ENCODE measurements at regions not wholly inside any gene's neighbourhood (a gene's known extent, or its start where the extent isn't known, plus 50 kb on each side); places are given as distances from the start of the nearest gene placed in this dataset.
"Not testable (repeated sequence)": the region's sequence is repeated elsewhere in the genome, so short reads cannot be mapped to it uniquely, and the experiment has no call there.

GRCh38 chr7:15829691-15830090, 143.2 kb upstream of the MEOX2 start:
- intact Hi-C loops (cut with micrococcal nuclease), result no loop called here

GRCh38 chr7:15828881-15829280, 142.4 kb upstream of the MEOX2 start:
- DNase-seq (no peak), ATAC-seq (no peak)
- intact Hi-C loops (cut with micrococcal nuclease), result no loop called here

More at GRCh38 chr7:15829691-15830090, 143.2 kb upstream of the MEOX2 start:
- DNase-seq (no peak), ATAC-seq (peak; percentile 96)

DNA sequence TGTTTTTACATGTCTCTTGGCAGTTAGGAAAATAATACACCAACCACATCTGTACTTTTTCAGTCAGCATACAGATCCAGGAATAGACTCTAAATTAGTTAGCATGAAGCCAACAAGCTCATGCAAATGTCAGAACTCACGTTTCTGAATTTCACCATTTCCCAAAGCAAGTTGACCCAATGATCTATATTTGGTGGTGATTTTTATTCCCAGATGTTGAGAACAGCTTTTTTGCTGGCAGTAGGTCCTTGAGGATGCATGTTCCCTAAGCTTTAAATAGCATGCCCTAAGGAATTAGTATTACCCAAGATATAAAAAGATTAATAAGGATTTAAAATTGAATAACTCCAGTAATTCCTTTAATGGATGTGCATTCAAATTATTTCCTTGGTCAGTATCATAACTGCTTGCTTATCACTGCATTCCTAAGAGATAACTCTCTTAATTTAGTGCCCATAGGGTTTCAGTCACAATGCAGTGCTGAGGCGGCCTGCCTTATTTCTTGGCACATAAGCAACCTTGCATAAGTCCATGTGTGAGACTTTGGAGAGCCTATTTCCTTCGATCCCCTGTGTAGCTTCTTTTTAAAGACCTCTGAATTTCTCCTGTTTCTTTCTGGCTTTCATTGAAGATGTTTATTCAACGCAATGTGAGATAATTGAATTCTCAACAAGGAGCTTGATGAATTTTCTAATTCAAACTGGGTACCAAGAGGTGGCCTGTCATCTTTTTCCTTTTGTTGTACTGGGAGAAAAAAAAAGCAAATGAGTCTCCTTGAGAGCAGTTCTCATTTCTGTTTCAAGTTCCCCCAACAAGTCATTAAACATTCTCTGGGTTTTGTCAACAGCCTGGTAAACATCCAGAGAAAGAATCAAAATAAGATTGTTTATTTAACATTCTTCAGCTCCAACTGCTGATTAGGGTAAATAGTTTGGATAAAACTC, 135.3 kb upstream of the MEOX2 start:
- ATAC-seq (peak; percentile 74), DNase-seq (peak; percentile 23)
- intact Hi-C loops (cut with micrococcal nuclease), result no loop called here

DNA sequence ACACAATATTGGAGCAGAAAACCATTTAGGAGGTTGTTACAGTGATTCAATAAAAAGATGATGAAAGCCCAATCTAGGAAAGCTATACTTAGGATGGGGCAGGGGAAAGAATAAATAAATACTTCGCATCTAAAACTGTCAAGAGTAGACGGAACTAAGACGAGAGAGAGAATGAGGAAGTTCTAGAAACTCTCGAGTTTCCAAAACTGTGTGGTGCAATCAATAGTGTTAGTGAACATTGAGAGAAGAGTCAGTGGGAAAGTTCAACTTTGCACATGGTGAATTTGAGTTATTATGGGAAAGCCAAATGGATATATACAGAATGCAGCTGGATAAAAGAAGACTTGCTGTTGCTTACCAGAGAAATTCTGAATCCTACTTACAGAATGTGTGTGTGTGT, 133.8 kb upstream of the MEOX2 start:
- ATAC-seq, result no peak
- DNase-seq, result no peak
- intact Hi-C loops (cut with micrococcal nuclease), result no loop called here

GRCh38 chr7:15816835-15817426, 130.4 kb upstream of the MEOX2 start:
- ATAC-seq (no peak), DNase-seq (no peak)
- intact Hi-C loops (cut with micrococcal nuclease), result no loop called here

DNA sequence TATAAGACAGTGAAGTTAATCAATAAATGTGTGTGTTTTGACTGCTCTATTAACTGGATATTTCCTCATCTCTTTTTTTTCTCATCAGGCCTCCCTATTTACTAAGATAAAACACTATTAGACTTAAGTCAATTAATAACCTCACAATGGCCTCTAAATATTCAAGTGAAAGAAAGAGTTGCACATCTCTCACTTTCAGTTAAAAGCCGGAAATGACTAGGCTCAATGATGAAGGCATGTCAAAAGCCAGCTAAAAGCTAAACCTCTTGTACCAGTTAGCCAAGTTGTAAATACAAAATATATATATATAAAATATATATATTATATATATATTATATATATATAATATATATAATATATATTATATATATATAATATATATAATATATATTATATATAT, 127.0 kb upstream of the MEOX2 start:
- ATAC-seq (no peak), DNase-seq (no peak)
- intact Hi-C loops (cut with micrococcal nuclease), result no loop called here

GRCh38 chr7:15810383-15810782, 123.9 kb upstream of the MEOX2 start:
- intact Hi-C loops (cut with micrococcal nuclease); ATAC-seq; DNase-seq: not testable (repeated sequence)

DNA sequence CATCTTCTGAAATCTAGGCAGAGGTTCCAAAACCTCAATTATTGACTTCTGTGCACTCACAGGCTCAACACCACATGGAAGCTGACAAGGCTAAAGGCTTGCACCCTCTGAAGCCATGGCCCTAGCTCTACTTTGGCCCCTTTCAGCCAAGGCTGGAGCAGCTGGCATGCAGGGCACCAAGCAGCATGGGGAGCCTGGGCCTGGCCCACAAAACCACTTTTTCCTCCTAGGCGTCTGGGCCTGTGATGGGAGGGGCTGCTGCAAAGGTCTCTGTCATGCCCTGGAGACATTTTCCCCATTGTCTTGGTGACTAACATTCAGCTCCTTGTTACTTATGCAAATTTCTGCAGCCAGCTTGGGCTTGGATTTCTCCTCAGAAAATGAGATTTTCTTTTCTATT, 123.5 kb upstream of the MEOX2 start:
- DNase-seq; intact Hi-C loops (cut with micrococcal nuclease); ATAC-seq: not testable (repeated sequence)

GRCh38 chr7:15805891-15806290, 119.4 kb upstream of the MEOX2 start:
- ATAC-seq, result no peak
- no peak for DNase-seq
- intact Hi-C loops (cut with micrococcal nuclease), result no loop called here

DNA sequence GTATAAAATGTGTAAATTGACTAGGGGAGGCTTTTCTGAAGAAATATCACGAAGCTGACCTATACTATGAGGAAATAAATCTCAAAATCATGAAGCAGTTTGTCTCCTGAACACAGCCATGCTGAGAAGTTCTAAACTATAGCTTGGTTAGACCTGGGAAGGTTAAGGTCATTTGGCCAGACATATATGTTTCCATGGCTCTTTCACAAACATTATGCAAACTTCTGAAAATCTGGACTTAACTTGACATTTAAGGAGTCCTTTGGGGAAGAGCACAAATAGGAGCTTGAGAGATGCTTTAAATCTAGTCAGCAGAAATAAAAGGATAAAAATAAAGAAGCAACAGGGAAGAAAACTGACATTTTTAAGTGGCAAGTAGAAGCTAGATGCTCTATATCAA, 115.9 kb upstream of the MEOX2 start:
- DNase-seq, result no peak
- intact Hi-C loops (cut with micrococcal nuclease), result no loop called here
- ATAC-seq, result no peak

GRCh38 chr7:15801551-15801950, 115.1 kb upstream of the MEOX2 start:
- intact Hi-C loops (cut with micrococcal nuclease), result no loop called here
- no peak for DNase-seq
- peak; percentile 96 for ATAC-seq

GRCh38 chr7:15801041-15801440, 114.6 kb upstream of the MEOX2 start:
- no peak for ATAC-seq
- DNase-seq, result no peak
- intact Hi-C loops (cut with micrococcal nuclease), result no loop called here

DNA sequence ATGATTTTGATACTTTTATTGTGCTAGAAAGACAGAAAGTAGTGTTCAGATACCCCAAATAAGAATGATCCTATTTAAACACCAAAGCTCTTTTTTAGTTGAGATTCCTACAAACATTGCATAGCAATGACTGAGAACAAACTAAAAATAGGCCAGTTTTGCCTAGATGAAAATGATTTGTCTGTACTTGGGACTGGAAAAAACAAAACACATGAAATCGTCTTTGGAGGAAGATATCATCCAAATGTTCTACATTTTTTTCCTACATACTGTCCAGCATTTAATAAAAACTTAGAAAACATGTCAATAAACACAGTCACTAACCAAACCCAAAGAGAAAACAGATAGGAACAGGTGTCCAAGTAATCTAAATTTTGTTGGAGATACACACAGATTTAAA, 111.6 kb upstream of the MEOX2 start:
- no peak for DNase-seq
- intact Hi-C loops (cut with micrococcal nuclease), result no loop called here
- ATAC-seq, result no peak

- ATAC-seq (peak; percentile 85), DNase-seq (no peak)
- intact Hi-C loops (cut with micrococcal nuclease), result no loop called here
Measured at GRCh38 chr7:15795393-15795792, 108.9 kb upstream of the MEOX2 start.

DNA sequence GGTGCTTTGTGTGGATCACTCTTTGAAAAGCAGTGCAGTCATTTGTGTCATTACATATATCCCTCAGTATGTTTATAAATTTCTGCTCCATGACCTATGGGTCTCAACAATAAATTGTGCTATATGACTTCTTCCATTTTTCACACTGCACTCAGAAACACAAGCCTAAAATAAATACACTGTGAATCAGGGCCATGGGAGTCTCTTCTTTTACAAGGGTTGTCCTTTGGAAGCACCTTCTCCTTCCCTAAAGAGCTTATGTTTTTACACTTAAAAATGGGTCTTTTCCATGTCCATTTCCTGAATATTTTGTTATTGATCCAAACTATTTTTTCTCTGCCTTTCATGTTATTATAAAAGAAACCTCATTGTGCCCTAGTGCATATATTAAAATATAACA, 108.3 kb upstream of the MEOX2 start:
- ATAC-seq (no peak), DNase-seq (no peak)
- intact Hi-C loops (cut with micrococcal nuclease), result no loop called here

DNA sequence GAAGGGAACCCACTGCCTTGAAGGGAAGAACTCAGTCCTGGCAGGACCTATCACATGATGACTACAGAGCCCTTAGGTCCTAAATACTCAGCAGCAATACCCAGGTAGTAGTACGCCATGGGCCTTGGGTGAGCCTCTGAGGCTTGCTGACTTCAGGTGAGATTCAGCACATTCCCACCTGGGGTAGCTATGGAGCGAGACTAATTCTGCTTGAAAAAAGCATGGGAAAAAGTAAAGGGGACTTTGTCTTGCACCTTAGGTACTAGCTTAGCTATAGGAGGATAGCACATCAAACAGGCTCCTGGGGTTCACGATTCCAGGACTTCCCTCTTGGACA, 98.2 kb upstream of the MEOX2 start:
- DNase-seq, result no peak
- intact Hi-C loops (cut with micrococcal nuclease), result no loop called here
- no peak for ATAC-seq

DNA sequence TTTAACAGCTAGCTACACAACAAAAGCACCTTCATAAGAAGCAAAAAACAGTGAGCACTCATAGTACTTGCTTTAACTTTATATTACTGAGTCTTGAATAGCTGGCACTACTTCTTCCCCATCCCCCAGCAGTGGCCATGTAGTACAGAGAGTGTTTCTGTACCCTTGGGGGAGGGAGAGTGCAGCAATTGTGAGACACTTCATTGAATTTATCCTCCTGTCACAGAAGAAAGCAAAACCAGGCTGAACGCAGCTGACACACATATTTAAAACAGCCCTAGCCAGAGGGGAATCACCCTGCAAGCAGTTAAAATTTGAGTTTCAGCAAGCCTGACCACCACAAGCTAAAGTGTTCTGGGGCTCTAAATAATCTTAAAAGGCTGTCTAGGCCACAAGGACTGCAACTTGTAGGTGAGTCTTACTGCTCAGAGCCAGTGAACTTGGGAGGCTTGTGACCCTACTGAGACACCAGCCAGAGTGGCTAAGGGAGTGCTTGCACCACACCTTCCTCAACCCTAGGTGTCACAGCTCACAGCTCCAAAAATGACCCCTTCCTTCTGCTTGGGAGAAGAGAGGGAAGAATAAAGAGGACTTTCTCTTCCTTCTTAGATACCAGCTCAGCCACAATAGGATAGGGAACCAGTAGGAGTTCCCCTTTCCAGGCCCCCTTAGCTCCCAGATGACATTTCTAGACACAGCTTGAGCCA, 97.7 kb upstream of the MEOX2 start:
- DNase-seq (no peak), ATAC-seq (peak; percentile 53)
- intact Hi-C loops (cut with micrococcal nuclease), result no loop called here

GRCh38 chr7:15782656-15783055, 96.2 kb upstream of the MEOX2 start:
- no peak for DNase-seq
- intact Hi-C loops (cut with micrococcal nuclease), result no loop called here

DNA sequence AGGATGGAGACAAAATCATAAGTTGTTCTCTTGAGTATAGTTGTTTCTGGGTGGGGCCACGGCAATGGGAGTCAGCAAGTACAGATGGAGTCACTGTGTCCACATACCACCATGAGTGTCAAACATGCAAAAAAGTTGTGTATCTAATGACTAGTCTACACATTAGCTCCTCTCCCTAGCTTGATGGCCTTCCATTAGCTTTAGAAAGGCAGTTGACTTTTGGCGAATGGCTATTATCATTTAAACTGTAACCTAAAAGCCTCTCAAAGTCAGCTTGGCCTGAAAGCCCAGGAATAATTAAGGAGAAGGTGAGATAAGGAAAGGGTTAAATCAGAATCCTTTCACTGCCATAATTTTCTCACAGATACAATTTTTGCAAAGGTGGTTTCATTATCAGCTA, 95.5 kb upstream of the MEOX2 start:
- ATAC-seq, result no peak
- no peak for DNase-seq
- intact Hi-C loops (cut with micrococcal nuclease), result no loop called here

More at GRCh38 chr7:15782656-15783055, 96.2 kb upstream of the MEOX2 start:
- no peak for ATAC-seq

GRCh38 chr7:15780271-15780670, 93.8 kb upstream of the MEOX2 start:
- ATAC-seq (peak; percentile 36), DNase-seq (no peak)
- intact Hi-C loops (cut with micrococcal nuclease), result no loop called here
